GM23338 (cell line): ENCODE measurements at regions not wholly inside any gene's neighbourhood (a gene's known extent, or its start where the extent isn't known, plus 50 kb on each side); places are given as distances from the start of the nearest gene placed in this dataset.
A peak's percentile ranks its signal among the peaks of the same experiment; 100 is the strongest.

ENCODE experiments used
- ATAC-seq: fragments of 200-7000 bp; cut with Tn5 transposase; 3 replicates; pipeline ENCODE4 v1.9.1; 2020
- DNase-seq: peaks from one replicate; pipeline ENCODE4 v3.0.0-alpha.2; 2015; ENCODE audit warnings: low spot score
- H2AFZ ChIP-seq: fragments of 200-600 bp; sonication (generic); 2 replicates; pipeline ENCODE4 v1.8.0; 2016; ENCODE audit warnings: antibody characterized with exemption, mild to moderate bottlenecking, moderate library complexity
- H3F3A ChIP-seq: fragments of 200-600 bp; sonication (generic); replicated peaks from 2 replicates; pipeline ENCODE4 v1.8.0; 2017; ENCODE audit warnings: antibody characterized with exemption, mixed run types, low read depth
- H3K27ac ChIP-seq: fragments of 200-600 bp; sonication (generic); 2 replicates; pipeline ENCODE4 v1.6.1; 2016; ENCODE audit warnings: low read depth
- H3K27me3 ChIP-seq: fragments of 200-600 bp; sonication (generic); 2 replicates; pipeline ENCODE4 v1.8.0; 2016; ENCODE audit warnings: mild to moderate bottlenecking, mixed run types, moderate library complexity; ENCODE audit not compliant: insufficient read depth
- H3K36me3 ChIP-seq: fragments of 200-600 bp; sonication (generic); 2 replicates; pipeline ENCODE4 v1.8.0; 2016; ENCODE audit warnings: mild to moderate bottlenecking; ENCODE audit not compliant: insufficient read depth
- H3K4me1 ChIP-seq: fragments of 200-600 bp; sonication (generic); 2 replicates; pipeline ENCODE4 v1.8.0; 2016; ENCODE audit warnings: mild to moderate bottlenecking, moderate library complexity; ENCODE audit not compliant: insufficient read depth
- H3K4me2 ChIP-seq: fragments of 200-600 bp; sonication (generic); 2 replicates; pipeline ENCODE4 v1.7.1; 2017; ENCODE audit warnings: mixed run types
- H3K4me3 ChIP-seq: fragments of 200-600 bp; sonication (generic); 2 replicates; pipeline ENCODE4 v1.6.1; 2016; ENCODE audit warnings: mixed run types
- H3K79me2 ChIP-seq: fragments of 200-600 bp; sonication (generic); replicated peaks from 2 replicates; pipeline ENCODE4 v1.8.0; 2017; ENCODE audit warnings: mild to moderate bottlenecking; ENCODE audit not compliant: insufficient read depth
- H3K9me2 ChIP-seq: fragments of 200-600 bp; sonication (generic); 2 replicates; pipeline ENCODE4 v1.8.0; 2017; ENCODE audit not compliant: insufficient read depth
- H4K20me1 ChIP-seq: fragments of 200-600 bp; sonication (generic); replicated peaks from 2 replicates; pipeline ENCODE4 v1.8.0; 2017; ENCODE audit warnings: mild to moderate bottlenecking; ENCODE audit not compliant: insufficient read depth
- H3K27ac Mint-ChIP-seq: 2 replicates; pipeline ENCODE4 v1.8.0; 2020; ENCODE audit warnings: inconsistent platforms, mild to moderate bottlenecking, moderate library complexity, mixed read lengths
- H3K27me3 Mint-ChIP-seq: 3 replicates; pipeline ENCODE4 v1.8.0; 2022; ENCODE audit warnings: low read depth, mild to moderate bottlenecking, moderate library complexity, mixed read lengths, inconsistent platforms; ENCODE audit not compliant: insufficient read depth, poor library complexity
- H3K36me3 Mint-ChIP-seq: 3 replicates; pipeline ENCODE4 v1.8.0; 2021; ENCODE audit warnings: low read depth, mild to moderate bottlenecking, inconsistent platforms, moderate library complexity, mixed read lengths
- H3K4me1 Mint-ChIP-seq: 3 replicates; pipeline ENCODE4 v1.8.0; 2020; ENCODE audit warnings: mild to moderate bottlenecking, inconsistent platforms, mixed read lengths
- H3K4me3 Mint-ChIP-seq: 3 replicates; pipeline ENCODE4 v1.8.0; 2021; ENCODE audit warnings: moderate library complexity, mild to moderate bottlenecking, inconsistent platforms, mixed read lengths
- H3K9me3 Mint-ChIP-seq: 3 replicates; pipeline ENCODE4 v1.8.0; 2020; ENCODE audit warnings: moderate library complexity, mild to moderate bottlenecking, inconsistent platforms, mixed read lengths
- CREB1 ChIP-seq: fragments of 250-450 bp; sonication (Bioruptor Pico); IDR thresholded peaks from 2 replicates; pipeline ENCODE4 v1.5.0; 2020; ENCODE audit warnings: low read depth, mild to moderate bottlenecking, moderate library complexity
- JUNB ChIP-seq: IDR thresholded peaks from one replicate; pipeline ENCODE4 v1.6.1; 2016; ENCODE audit warnings: antibody characterized with exemption; ENCODE audit not compliant: unreplicated experiment
- STAT1 ChIP-seq: IDR thresholded peaks from one replicate; pipeline ENCODE4 v1.6.1; 2016; ENCODE audit warnings: antibody characterized with exemption; ENCODE audit not compliant: unreplicated experiment
- ZNF114 ChIP-seq: fragments of 250-450 bp; sonication (Bioruptor Pico); IDR thresholded peaks from 2 replicates; pipeline ENCODE4 v1.5.0; 2020; ENCODE audit warnings: mild to moderate bottlenecking, moderate library complexity
- ZNF331 ChIP-seq: fragments of 250-450 bp; sonication (Bioruptor Pico); IDR thresholded peaks from 2 replicates; pipeline ENCODE4 v1.5.0; 2020; ENCODE audit warnings: low read depth, mild to moderate bottlenecking, moderate library complexity
- ZNF462 ChIP-seq: fragments of 250-450 bp; sonication (Bioruptor Pico); IDR thresholded peaks from 2 replicates; pipeline ENCODE4 v1.5.0; 2020; ENCODE audit warnings: mild to moderate bottlenecking, moderate library complexity
- TF ChIP-seq, protein P1 (sequence below): IDR thresholded peaks from 2 replicates; pipeline ENCODE4 v1.6.1; 2016; ENCODE audit warnings: antibody characterized with exemption

DNA sequence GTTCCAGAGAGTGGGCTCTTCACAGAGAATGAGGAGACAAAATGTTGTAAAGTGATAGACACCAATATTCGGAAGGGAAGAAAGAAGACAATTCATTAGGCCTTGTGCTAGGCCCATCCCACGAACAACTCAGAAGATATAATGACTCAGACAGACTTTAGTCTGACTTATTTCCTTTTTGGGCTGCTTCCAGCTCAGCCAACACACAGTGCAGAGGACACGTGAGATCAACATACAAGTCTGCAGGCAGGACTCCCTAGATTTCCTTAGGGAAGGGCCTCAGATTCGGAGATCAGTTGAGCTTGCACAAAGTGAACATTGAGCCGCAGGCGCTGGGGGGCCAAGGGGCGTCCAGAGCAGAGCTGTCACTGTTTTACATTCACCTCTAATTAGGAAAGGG, 290.7 kb upstream of the TENM3 start (continued):
- TF ChIP-seq ZNF462 (CRISPR knock-in tag) (no peak), ZNF331 (CRISPR knock-in tag) (no peak)

GRCh38 chr4:181956512-181956911, 286.7 kb upstream of the TENM3 start:
- H3K36me3 Mint-ChIP-seq: peaks cover 8% of the 10 kb centered on the region; the same call in 2 of the 3 replicates
- H3K27ac ChIP-seq: no peak overlapping the region
- H3K36me3 ChIP-seq: no peaks in the 10 kb centered on the region
- no peak overlapping the region for H2AFZ ChIP-seq
- H3K9me3 Mint-ChIP-seq: no peaks in the 10 kb centered on the region
- H3K27ac Mint-ChIP-seq: no peak overlapping the region
- no peaks in the 10 kb centered on the region; the same call in 1 of the 2 replicates for H3K9me2 ChIP-seq
- DNase-seq (peak; percentile 6), ATAC-seq (no peak)
- no peaks in the 10 kb centered on the region for H3K27me3 ChIP-seq
- H3F3A ChIP-seq: no peaks in the 10 kb centered on the region
- H3K4me1 ChIP-seq: peaks cover 12% of the 10 kb centered on the region
- no peaks in the 10 kb centered on the region for H4K20me1 ChIP-seq
- H3K27me3 Mint-ChIP-seq: no peaks in the 10 kb centered on the region
- no peak overlapping the region for H3K4me3 Mint-ChIP-seq
- peaks cover 10% of the 10 kb centered on the region for H3K4me1 Mint-ChIP-seq
- H3K4me2 ChIP-seq: no peak overlapping the region
- H3K4me3 ChIP-seq: no peak overlapping the region
- H3K79me2 ChIP-seq: no peaks in the 10 kb centered on the region
- no peak for TF ChIP-seq STAT1
- TF ChIP-seq, protein P1, sequence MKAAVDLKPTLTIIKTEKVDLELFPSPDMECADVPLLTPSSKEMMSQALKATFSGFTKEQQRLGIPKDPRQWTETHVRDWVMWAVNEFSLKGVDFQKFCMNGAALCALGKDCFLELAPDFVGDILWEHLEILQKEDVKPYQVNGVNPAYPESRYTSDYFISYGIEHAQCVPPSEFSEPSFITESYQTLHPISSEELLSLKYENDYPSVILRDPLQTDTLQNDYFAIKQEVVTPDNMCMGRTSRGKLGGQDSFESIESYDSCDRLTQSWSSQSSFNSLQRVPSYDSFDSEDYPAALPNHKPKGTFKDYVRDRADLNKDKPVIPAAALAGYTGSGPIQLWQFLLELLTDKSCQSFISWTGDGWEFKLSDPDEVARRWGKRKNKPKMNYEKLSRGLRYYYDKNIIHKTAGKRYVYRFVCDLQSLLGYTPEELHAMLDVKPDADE: no peak
- TF ChIP-seq ZNF114 (CRISPR knock-in tag): no peak
- TF ChIP-seq JUNB: no peak
- TF ChIP-seq CREB1 (CRISPR knock-in tag): no peak
- no peak for TF ChIP-seq ZNF462 (CRISPR knock-in tag)
